ENCODE measurements at regions not wholly inside any gene's neighbourhood (a gene's known extent, or its start where the extent isn't known, plus 50 kb on each side); places are given as distances from the start of the nearest gene placed in this dataset.

- no peak for TF ChIP-seq CTCF (IDR thresholded peaks at IDR 0.05; ENCODE audit: low read depth, low read length, missing control alignments)
- H3K4me3 ChIP-seq (ENCODE audit: low read depth, low read length) = no peak overlapping the region
- no peak for DNase-seq (ENCODE audit: low read depth)
Observed at GRCh38 chr3:154071146-154071545, 50.0 kb upstream of the ARHGEF26 start.
